Retinal pigment epithelial cell (primary cell): ENCODE measurements at regions not wholly inside any gene's neighbourhood (a gene's known extent, or its start where the extent isn't known, plus 50 kb on each side); places are given as distances from the start of the nearest gene placed in this dataset.
"Not testable (repeated sequence)": the region's sequence is repeated elsewhere in the genome, so short reads cannot be mapped to it uniquely, and the experiment has no call there.

Experiments used
- DNase-seq: peaks from one replicate; pipeline ENCODE4 v3.0.0-alpha.2; 2010; ENCODE audit warnings: low read depth
- H3K4me3 ChIP-seq: 2 replicates; pipeline ENCODE4 v1.5.1; 2011; ENCODE audit warnings: mild to moderate bottlenecking, low read length, control low read depth, moderate library complexity
- TF ChIP-seq, protein P1 (sequence below): conservative IDR thresholded peaks from 2 replicates; pipeline ENCODE4 v1.5.1; 2011; ENCODE audit warnings: low read depth, low read length, control low read depth, inconsistent platforms

DNA sequence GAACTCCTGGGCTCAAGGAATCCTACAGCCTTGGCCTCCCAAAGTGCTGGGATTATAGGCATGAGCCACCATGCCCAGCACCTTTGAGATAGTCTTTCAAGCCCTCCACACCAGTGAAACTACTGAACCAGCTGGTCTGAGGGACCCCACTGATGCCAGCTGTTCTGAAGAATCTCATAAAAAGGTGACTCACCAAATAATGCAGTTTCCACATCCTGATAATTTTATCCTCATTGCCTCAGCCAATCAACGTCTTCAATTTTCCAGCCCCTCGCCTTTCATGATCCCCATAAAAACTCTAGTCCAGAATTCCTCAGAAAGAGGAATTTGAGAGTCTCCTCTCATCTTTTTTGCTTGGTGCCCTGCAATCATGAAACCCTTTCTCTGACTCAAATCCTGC is 1691.6 kb upstream of the LRRTM3 start:
- no peak overlapping the region for H3K4me3 ChIP-seq
- TF ChIP-seq, protein P1, sequence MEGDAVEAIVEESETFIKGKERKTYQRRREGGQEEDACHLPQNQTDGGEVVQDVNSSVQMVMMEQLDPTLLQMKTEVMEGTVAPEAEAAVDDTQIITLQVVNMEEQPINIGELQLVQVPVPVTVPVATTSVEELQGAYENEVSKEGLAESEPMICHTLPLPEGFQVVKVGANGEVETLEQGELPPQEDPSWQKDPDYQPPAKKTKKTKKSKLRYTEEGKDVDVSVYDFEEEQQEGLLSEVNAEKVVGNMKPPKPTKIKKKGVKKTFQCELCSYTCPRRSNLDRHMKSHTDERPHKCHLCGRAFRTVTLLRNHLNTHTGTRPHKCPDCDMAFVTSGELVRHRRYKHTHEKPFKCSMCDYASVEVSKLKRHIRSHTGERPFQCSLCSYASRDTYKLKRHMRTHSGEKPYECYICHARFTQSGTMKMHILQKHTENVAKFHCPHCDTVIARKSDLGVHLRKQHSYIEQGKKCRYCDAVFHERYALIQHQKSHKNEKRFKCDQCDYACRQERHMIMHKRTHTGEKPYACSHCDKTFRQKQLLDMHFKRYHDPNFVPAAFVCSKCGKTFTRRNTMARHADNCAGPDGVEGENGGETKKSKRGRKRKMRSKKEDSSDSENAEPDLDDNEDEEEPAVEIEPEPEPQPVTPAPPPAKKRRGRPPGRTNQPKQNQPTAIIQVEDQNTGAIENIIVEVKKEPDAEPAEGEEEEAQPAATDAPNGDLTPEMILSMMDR, result no peak
- no peak for DNase-seq

GRCh38 chr10:65235266-65235665 is 1690.6 kb upstream of the LRRTM3 start:
- TF ChIP-seq, protein P1, result no peak

DNA sequence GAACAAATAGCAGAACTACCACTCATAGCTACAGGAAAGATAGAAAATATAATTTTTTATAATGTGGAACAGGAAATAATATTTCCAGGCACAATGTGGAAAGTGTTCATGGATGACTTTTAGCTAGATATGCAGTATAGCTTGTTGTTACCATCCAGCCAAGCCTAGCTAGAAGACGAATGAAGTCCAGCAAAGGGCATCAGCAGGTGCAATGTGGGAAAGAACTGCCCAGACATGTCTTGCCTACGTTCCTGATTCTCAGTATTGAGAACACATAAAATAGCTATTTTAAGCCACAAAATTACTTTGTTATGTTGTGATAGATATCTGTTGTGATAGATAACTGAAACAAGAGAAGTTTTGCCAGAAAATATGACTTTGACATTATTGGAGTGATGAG is 1690.0 kb upstream of the LRRTM3 start:
- no peak overlapping the region for H3K4me3 ChIP-seq
- DNase-seq, result no peak
- TF ChIP-seq, protein P1, result no peak

More at GRCh38 chr10:65235266-65235665, 1690.6 kb upstream of the LRRTM3 start:
- no peak overlapping the region for H3K4me3 ChIP-seq
- DNase-seq, result no peak

- no peak overlapping the region for H3K4me3 ChIP-seq
- no peak for DNase-seq
- TF ChIP-seq, protein P1, result no peak
Observed at GRCh38 chr10:65265451-65265954, 1660.3 kb upstream of the LRRTM3 start.

- not testable (repeated sequence) for DNase-seq, H3K4me3 ChIP-seq
Observed at GRCh38 chr10:65269551-65269950, 1656.3 kb upstream of the LRRTM3 start.

- no peak for DNase-seq
- TF ChIP-seq, protein P1, result no peak
- H3K4me3 ChIP-seq, result no peak overlapping the region
Observed at GRCh38 chr10:65270969-65271368, 1654.9 kb upstream of the LRRTM3 start.

DNA sequence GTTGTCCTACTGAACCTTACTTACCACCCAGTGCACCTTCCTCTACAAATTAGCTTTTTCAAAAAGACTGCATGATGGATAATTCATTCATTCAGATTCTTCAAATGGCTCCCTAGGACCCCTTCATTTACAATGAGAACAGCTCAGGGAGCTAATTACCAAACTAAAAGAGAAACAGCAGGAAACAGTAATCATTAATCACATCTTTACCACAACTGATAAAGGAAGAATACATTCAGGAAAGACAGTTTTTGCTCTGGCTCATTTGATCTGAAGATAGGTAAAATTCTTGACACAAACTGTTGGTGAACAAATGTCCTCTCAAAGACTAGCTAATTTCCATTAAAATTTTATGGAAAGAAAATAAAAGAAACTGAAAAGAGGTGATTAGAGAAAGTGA is 1652.7 kb upstream of the LRRTM3 start:
- TF ChIP-seq, protein P1, result no peak
- no peak for DNase-seq
- no peak overlapping the region for H3K4me3 ChIP-seq

DNA sequence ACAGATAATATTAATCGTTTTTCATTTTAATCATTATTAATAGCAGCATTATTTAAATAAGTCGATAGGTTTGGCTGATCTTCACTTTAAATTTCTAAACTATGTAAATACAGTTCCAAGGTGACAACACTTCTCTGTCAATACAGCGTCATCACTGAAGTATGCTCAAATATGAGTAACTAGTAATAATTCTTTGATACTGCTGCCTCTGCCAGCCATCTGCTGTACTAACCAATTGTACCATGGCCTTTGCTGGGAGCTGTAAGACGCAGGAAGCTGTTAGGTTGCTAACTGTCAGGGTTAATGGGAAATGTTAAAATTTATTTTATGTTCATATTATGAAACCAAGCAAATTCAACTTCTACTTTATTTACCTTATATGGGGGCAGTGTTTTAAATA is 1650.5 kb upstream of the LRRTM3 start:
- no peak overlapping the region for H3K4me3 ChIP-seq
- TF ChIP-seq, protein P1, result no peak
- no peak for DNase-seq
